ENCODE measurements at regions not wholly inside any gene's neighbourhood (a gene's known extent, or its start where the extent isn't known, plus 50 kb on each side); places are given as distances from the start of the nearest gene placed in this dataset.

GRCh38 chr7:50838675-50839377 lies 56.1 kb upstream of the GRB10 start:
- Histone ChIP-seq H3K36me3 (no peaks in the 10 kb centered on the region), H3K4me3 (no peak overlapping the region), H3K27me3 (no peaks in the 10 kb centered on the region), H3K9me3 (no peaks in the 10 kb centered on the region), H3K4me1 (no peaks in the 10 kb centered on the region), H3K27ac (no peak overlapping the region)
- 70% methylated on average over 10 of the region's 10 CpGs for WGBS
- DNase-seq (ENCODE audit: low spot score in 2 of 2) = peak in 1 of 2 donors; percentile 70
- TF ChIP-seq EP300 (IDR thresholded peaks at IDR 0.05) (no peak), CTCF (IDR thresholded peaks at IDR 0.05) (no peak), POLR2AphosphoS5 (IDR thresholded peaks at IDR 0.05) (no peak), POLR2A (IDR thresholded peaks at IDR 0.05) (no peak)

GRCh38 chr7:50837965-50838364 lies 55.3 kb upstream of the GRB10 start:
- Histone ChIP-seq H3K27ac (no peak overlapping the region), H3K36me3 (no peaks in the 10 kb centered on the region), H3K4me1 (no peaks in the 10 kb centered on the region), H3K27me3 (no peaks in the 10 kb centered on the region), H3K4me3 (no peak overlapping the region), H3K9me3 (no peaks in the 10 kb centered on the region)
- no peak for DNase-seq (ENCODE audit: low spot score in 2 of 2)
- WGBS = 85% methylated on average over 11 of the region's 11 CpGs
- TF ChIP-seq POLR2AphosphoS5 (IDR thresholded peaks at IDR 0.05) (no peak), EP300 (IDR thresholded peaks at IDR 0.05) (no peak), CTCF (IDR thresholded peaks at IDR 0.05) (no peak), POLR2A (IDR thresholded peaks at IDR 0.05) (no peak)

GRCh38 chr7:50836646-50837045 lies 54.0 kb upstream of the GRB10 start:
- 90% methylated on average over 2 of the region's 2 CpGs for whole genome bisulfite sequencing
- DNase-seq (ENCODE audit: low spot score in 2 of 2) = peak in 1 of 2 donors; percentile 21
- Histone ChIP-seq H3K4me1 (no peaks in the 10 kb centered on the region), H3K4me3 (no peak overlapping the region), H3K27me3 (no peaks in the 10 kb centered on the region), H3K36me3 (no peaks in the 10 kb centered on the region), H3K27ac (no peak overlapping the region), H3K9me3 (no peaks in the 10 kb centered on the region)
- no peak for TF ChIP-seq POLR2AphosphoS5 (IDR thresholded peaks at IDR 0.05)
- no peak for TF ChIP-seq POLR2A (IDR thresholded peaks at IDR 0.05)
- no peak for TF ChIP-seq CTCF (IDR thresholded peaks at IDR 0.05)
- no peak for TF ChIP-seq EP300 (IDR thresholded peaks at IDR 0.05)

GRCh38 chr7:50835156-50835555 lies 52.5 kb upstream of the GRB10 start:
- Histone ChIP-seq H3K27ac (no peak overlapping the region), H3K4me3 (no peak overlapping the region), H3K4me1 (no peaks in the 10 kb centered on the region), H3K9me3 (no peaks in the 10 kb centered on the region), H3K36me3 (no peaks in the 10 kb centered on the region), H3K27me3 (no peaks in the 10 kb centered on the region)
- no peak for DNase-seq (ENCODE audit: low spot score in 2 of 2)
- WGBS = 86% methylated on average over 2 of the region's 2 CpGs
- no peak for TF ChIP-seq POLR2A (IDR thresholded peaks at IDR 0.05)
- TF ChIP-seq POLR2AphosphoS5 (IDR thresholded peaks at IDR 0.05) = no peak
- TF ChIP-seq CTCF (IDR thresholded peaks at IDR 0.05) = no peak
- no peak for TF ChIP-seq EP300 (IDR thresholded peaks at IDR 0.05)

GRCh38 chr7:50834679-50835078 lies 52.0 kb upstream of the GRB10 start:
- 90% methylated on average over 6 of the region's 6 CpGs for WGBS
- no peaks in the 10 kb centered on the region for H3K4me1 ChIP-seq
- H3K9me3 ChIP-seq = no peaks in the 10 kb centered on the region
- H3K27me3 ChIP-seq = no peaks in the 10 kb centered on the region
- TF ChIP-seq CTCF (IDR thresholded peaks at IDR 0.05) (no peak), POLR2AphosphoS5 (IDR thresholded peaks at IDR 0.05) (no peak), EP300 (IDR thresholded peaks at IDR 0.05) (no peak), POLR2A (IDR thresholded peaks at IDR 0.05) (no peak)
- no peak overlapping the region for H3K27ac ChIP-seq
- H3K36me3 ChIP-seq = no peaks in the 10 kb centered on the region
- DNase-seq (ENCODE audit: low spot score in 2 of 2) = no peak
- H3K4me3 ChIP-seq = no peak overlapping the region
